ENCODE measurements at regions not wholly inside any gene's neighbourhood (a gene's known extent, or its start where the extent isn't known, plus 50 kb on each side); places are given as distances from the start of the nearest gene placed in this dataset.

GRCh38 chr7:21370283-21370982 lies 57.5 kb upstream of the SP4 start:
- no peaks in the 10 kb centered on the region for H3K36me3 ChIP-seq (replicated peaks; ENCODE audit: insufficient read depth, low read depth)
- 74% methylated on average over 9 of the region's 9 CpGs for WGBS (ENCODE audit: low lambda C conversion rate, missing lambda C conversion rate)
- no peaks in the 10 kb centered on the region for H3K79me2 ChIP-seq
- H3K4me1 ChIP-seq (ENCODE audit: insufficient read depth), result peaks cover 10% of the 10 kb centered on the region
- no peak overlapping the region for H2AFZ ChIP-seq
- TF ChIP-seq EZH2phosphoT487 (IDR thresholded peaks at IDR 0.05; ENCODE audit: low read depth, severe bottlenecking, unreplicated experiment) (no peak), CTCF (IDR thresholded peaks at IDR 0.05; ENCODE audit: poor library complexity) (no peak), EZH2 (IDR thresholded peaks at IDR 0.05; ENCODE audit: borderline replicate concordance) (no peak)
- no peaks in the 10 kb centered on the region for H4K20me1 ChIP-seq (ENCODE audit: insufficient read depth, poor library complexity, severe bottlenecking)
- H3K27me3 ChIP-seq, result no peaks in the 10 kb centered on the region
- H3K4me2 ChIP-seq, result no peak overlapping the region
- no peaks in the 10 kb centered on the region for H3K9me2 ChIP-seq (replicated peaks; ENCODE audit: insufficient read depth)
- H3K4me3 ChIP-seq, result no peak overlapping the region
- no peaks in the 10 kb centered on the region for H3K9me3 ChIP-seq (ENCODE audit: low read depth)
- DNase-seq (ENCODE audit: low spot score), result no peak
- no peak overlapping the region for H3K27ac ChIP-seq

DNA sequence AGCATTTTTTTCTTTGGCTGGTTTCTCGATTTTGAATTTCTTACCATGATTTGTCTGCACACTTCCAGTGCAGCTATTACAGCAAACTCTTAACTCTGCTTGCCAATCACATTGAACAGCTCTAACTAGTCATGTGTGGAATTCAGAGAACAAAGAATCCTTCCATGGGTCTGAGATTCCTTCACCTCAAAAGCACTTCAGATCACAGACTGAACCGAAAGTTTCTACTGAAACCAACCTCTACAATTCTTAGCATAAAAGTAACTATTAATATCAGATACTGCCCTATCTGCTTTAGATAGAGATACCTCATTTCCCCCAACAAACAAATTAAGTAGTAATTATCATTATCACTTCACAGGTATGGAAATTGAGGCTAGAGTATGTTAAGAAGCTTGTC lies 56.5 kb upstream of the SP4 start:
- 78% methylated on average over 2 of the region's 2 CpGs for WGBS (ENCODE audit: low lambda C conversion rate, missing lambda C conversion rate)
- TF ChIP-seq EZH2 (IDR thresholded peaks at IDR 0.05; ENCODE audit: borderline replicate concordance) (no peak), EZH2phosphoT487 (IDR thresholded peaks at IDR 0.05; ENCODE audit: low read depth, severe bottlenecking, unreplicated experiment) (no peak), CTCF (IDR thresholded peaks at IDR 0.05; ENCODE audit: poor library complexity) (no peak)
- H3K9me2 ChIP-seq (replicated peaks; ENCODE audit: insufficient read depth), result no peaks in the 10 kb centered on the region
- no peaks in the 10 kb centered on the region for H3K27me3 ChIP-seq
- DNase-seq (ENCODE audit: low spot score), result no peak
- peaks cover 10% of the 10 kb centered on the region for H3K4me1 ChIP-seq (ENCODE audit: insufficient read depth)
- no peaks in the 10 kb centered on the region for H3K9me3 ChIP-seq (ENCODE audit: low read depth)
- H2AFZ ChIP-seq, result no peak overlapping the region
- H3K36me3 ChIP-seq (replicated peaks; ENCODE audit: insufficient read depth, low read depth), result no peaks in the 10 kb centered on the region
- no peaks in the 10 kb centered on the region for H3K79me2 ChIP-seq
- no peak overlapping the region for H3K4me3 ChIP-seq
- no peak overlapping the region for H3K27ac ChIP-seq
- no peaks in the 10 kb centered on the region for H4K20me1 ChIP-seq (ENCODE audit: insufficient read depth, poor library complexity, severe bottlenecking)
- H3K4me2 ChIP-seq, result no peak overlapping the region

DNA sequence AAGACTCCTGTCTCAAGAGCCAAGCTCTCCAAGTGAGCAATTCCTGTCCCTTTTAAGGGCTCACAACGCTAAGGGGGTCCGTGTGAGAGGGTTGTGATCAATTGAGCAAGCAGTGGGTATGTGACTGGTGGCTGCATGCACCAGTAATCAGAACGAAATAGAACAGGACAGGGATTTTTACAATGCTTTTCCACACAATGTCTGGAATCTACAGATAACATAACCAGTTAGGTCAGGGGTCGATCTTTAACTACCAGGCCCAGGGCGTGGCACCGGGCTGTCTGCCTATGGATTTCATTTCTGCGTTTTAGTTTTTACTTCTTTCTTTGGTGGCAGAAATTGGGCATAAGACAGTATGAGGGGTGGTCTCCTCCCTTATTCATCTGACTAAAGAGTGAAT lies 54.9 kb upstream of the SP4 start:
- TF ChIP-seq EZH2 (IDR thresholded peaks at IDR 0.05; ENCODE audit: borderline replicate concordance) (no peak), CTCF (IDR thresholded peaks at IDR 0.05; ENCODE audit: poor library complexity) (no peak), EZH2phosphoT487 (IDR thresholded peaks at IDR 0.05; ENCODE audit: low read depth, severe bottlenecking, unreplicated experiment) (no peak)
- Histone ChIP-seq H3K9me3 (ENCODE audit: low read depth) (no peaks in the 10 kb centered on the region), H2AFZ (no peak overlapping the region), H3K9me2 (replicated peaks; ENCODE audit: insufficient read depth) (no peaks in the 10 kb centered on the region), H3K36me3 (replicated peaks; ENCODE audit: insufficient read depth, low read depth) (no peaks in the 10 kb centered on the region), H3K4me2 (no peak overlapping the region), H3K4me1 (ENCODE audit: insufficient read depth) (no peaks in the 10 kb centered on the region), H3K4me3 (no peak overlapping the region), H3K27me3 (no peaks in the 10 kb centered on the region), H3K79me2 (no peaks in the 10 kb centered on the region), H4K20me1 (ENCODE audit: insufficient read depth, poor library complexity, severe bottlenecking) (no peaks in the 10 kb centered on the region), H3K27ac (no peak overlapping the region)
- no peak for DNase-seq (ENCODE audit: low spot score)
- 88% methylated on average over 7 of the region's 7 CpGs for WGBS (ENCODE audit: low lambda C conversion rate, missing lambda C conversion rate)
